GM19328 (cell line): ENCODE measurements at regions not wholly inside any gene's neighbourhood (a gene's known extent, or its start where the extent isn't known, plus 50 kb on each side); places are given as distances from the start of the nearest gene placed in this dataset.

Experiments used
- ATAC-seq: cut with Tn5 transposase; IDR thresholded peaks from one replicate; pipeline ENCODE4 v1.9.1; 2021; ENCODE audit warnings: mild to moderate bottlenecking, moderate library complexity; ENCODE audit not compliant: unreplicated experiment

DNA sequence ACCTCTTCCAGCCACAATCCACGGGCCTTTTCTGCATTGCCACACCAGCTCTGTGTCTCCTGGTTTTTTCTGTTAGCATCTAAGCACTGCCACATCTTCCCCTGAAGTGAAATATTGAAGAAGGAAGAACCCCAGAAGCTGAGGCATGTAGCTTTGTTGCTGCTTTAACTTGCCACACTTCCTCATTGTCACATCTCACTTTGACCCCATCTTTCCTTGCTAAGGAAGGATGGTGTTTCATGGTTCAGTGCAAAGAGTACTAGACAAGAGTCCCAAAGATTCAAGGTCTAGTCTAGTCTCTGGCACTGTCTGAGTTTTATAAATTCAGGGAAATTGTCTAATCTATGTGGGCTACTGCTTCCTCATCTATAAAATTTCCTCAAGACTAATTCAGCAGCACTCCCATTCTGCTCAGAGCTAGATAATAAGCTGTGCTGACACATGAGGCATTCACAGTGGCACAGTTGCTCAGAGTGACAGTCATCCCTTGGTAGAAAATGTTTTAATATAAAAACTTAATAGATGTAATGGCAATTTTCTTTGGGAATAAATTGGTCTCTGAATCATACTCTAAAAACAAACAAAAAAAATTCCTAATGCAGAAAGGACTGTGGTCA, 483.0 kb upstream of the ID2 start:
- no peak for ATAC-seq

DNA sequence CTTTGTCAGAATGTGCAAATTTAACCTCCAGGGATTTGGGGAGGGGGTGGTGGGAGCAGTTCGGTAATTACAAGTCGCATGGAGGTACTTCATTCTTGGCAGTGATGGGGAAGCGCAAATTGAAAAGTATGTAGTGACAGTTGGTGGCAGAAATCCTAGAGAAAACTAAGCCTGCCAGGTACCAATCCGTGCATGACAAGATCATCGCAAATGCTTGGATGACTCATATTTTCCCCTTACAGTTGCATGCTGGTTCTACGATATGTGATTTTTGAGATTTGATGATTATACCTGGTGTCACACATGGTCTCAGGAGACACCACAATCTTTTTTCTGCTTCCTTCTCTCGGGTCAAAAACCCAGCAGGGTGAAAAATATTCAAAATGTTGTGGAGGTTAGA, 479.7 kb upstream of the ID2 start:
- peak; percentile 83 for ATAC-seq

DNA sequence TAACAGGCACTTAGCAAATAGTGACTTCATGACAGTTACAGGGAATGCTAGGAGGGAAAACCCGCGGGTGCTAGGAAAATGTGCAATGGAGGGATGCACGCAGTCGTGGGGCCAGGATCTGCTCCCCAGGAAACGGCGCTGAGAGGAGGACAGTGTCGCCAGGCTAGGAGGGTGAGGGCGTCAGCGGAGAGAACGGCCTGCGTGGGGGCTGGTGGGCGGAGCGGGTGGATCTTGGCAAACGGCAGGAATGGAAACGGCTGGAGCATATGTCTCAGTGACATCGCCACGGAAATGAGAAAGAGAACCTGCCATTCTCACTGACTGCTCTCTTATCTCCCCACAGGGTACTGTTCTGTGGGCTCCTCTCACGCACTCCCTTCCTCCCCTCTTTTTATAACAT, 478.5 kb upstream of the ID2 start:
- ATAC-seq, result no peak

DNA sequence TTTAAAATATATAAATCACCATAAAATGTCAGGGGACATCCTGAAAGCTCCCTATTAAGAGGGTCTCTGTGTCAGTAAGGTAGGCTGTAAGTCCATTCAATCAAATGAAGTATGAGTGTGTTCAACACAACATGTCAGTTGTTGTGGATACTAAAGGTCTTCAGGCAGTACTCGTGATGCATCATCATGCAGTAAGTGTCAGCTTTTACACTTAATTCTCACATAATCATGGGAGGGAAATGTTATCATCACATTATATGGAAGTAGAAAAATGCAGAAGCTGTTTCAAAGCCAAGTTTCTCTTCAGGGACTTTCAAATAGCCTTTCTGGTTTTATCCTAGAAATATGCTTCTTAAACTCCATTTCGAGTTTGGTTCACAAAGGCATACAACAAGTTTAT, 477.1 kb upstream of the ID2 start:
- ATAC-seq, result no peak

DNA sequence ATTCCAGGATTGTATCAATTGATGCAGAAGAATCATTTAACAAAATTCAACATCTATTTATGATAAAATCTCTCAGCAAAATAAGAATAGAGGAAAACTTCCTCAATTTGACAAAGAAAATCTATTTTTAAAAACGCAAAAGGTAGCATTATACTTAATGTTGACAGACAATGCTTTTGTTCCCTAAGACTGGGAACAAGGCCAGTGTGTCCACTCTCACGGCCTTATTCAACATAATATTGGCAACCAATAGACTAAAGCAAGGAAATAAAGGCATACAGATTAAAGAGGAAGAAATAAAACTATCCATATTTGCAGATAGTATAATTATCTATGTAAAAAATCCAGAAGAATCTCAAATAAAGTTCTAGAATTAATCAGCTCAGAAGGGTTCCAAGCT, 472.4 kb upstream of the ID2 start:
- ATAC-seq, result no peak

DNA sequence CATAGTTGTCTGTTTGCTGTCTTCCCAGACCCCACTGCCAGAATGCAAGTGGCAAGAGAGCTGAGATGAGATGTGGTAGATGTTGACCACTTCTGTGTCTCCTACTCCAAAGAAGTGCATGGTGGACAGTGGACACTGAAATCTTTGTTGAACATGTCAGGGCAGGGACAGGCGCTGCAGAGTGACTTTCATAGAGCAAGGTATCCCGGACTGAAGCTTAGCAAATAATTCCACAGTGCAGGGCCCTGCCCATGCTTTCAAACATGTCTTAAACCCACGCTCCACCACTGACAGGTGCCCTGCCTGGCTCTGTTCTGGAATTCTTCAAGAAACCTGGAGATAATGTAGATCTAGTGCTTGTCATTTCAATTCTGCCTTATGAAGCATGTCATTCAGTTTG, 470.5 kb upstream of the ID2 start:
- ATAC-seq, result no peak

DNA sequence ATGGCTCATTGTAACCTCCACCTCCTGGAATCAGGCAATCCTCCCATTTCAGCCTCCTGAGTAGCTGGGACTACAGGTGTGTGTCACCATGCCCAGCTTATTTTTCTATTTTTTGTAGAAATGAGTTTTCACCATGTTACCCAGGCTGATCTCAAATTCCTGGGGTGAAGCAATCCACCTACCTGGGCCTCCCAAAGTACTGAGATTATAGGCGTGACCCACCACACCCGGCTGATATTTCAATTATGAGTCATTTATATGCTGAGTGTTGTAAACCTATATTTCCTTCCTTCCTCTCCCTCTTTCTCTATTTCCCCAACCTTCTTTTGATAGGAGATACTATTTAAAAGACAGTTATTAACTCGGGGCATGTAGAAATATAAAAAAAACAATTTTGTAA, 469.6 kb upstream of the ID2 start:
- no peak for ATAC-seq

DNA sequence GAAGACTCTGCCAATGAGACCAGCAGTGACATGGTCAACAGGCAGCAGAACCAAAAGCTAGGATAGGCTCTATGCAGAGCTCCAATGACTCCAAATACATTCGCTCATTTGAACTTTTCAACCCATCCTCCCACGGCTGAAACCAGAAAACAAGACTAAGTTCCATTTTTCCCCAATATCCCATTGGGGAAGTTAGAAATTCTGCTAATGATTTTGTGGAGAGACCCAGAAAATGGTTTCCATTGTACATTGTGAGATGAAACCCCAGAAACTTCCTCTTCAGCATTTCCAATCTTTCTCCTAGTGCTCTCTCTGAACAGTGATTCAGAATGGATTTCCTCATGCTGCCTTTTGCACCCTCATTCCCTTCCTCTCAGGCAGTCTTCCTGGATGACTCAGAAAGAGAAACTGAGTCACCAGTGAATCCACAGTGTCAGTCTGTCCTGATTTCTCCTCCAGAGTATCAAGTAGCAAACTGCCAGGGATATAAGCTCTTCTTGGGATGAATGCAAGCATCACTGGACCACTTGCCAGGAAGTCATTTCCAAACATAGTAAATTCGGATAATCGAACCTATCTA, 467.7 kb upstream of the ID2 start:
- ATAC-seq, result no peak

DNA sequence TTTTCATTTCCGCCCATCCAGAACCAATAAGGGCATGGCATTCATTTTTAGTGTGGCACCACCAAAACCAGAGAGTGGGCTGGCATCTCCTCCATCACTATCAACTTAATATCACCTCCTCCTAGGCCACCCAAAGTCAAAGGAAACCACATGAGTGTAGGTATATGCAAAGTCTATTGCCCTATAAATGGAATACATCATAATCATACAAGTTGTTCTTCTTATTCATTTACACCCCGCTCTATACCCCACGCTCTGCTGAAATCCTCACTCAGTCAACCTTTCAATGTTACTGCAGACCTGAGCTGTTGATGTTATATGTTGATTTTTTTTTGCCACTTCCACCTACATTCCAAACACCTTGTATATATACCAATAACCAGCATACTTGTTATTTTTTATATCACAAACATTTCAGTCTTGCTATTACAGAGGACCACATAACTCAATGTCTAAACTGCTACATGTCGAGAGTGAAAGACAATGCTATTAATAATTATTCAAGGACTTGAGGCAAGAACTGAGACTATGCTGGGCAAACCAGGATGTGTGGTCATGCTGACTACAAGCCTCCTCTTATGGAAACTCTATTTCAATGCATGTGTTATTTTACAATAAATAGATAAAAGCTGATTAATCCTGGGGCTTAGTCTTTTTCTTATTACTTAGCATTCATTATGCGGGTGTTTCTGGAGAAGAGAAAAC, 466.5 kb upstream of the ID2 start:
- ATAC-seq, result peak; percentile 50

DNA sequence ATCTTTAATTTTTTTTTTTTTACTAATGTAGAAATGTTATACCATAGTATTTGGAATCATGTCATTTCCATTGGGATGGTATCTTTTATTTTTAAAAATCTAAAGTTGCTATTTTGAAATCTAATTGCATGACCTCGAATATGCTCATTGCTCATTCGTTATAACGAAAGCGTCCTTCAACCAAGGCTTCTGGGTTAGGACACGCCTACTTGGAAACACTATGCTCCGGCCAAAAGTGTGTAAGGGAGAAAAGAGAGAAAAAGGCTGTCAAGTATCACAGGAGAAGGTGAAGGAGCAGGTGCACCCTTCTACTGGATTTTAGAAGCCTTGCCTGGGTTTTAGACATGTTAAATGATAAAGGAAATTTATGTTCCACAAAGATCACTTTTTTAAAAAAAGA, 465.9 kb upstream of the ID2 start:
- no peak for ATAC-seq

DNA sequence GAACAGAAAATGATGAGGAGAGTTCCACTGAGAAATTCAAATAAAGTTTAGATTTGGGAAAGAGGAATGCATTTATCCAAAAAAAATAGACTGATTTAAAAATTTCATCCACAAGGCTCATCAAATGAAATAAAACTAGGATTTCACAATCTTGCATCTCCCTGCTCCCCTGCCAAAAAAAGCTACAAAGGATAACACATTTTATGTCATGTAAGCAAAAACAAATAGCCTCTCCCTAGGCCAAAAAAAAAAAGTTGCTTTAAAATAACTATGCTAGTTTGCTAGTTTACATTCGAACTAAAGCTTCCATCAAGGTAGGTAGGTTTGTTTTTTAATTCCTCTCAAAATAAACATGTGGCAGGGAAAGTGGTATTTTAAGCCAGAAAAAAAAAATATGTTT, 465.5 kb upstream of the ID2 start:
- no peak for ATAC-seq

DNA sequence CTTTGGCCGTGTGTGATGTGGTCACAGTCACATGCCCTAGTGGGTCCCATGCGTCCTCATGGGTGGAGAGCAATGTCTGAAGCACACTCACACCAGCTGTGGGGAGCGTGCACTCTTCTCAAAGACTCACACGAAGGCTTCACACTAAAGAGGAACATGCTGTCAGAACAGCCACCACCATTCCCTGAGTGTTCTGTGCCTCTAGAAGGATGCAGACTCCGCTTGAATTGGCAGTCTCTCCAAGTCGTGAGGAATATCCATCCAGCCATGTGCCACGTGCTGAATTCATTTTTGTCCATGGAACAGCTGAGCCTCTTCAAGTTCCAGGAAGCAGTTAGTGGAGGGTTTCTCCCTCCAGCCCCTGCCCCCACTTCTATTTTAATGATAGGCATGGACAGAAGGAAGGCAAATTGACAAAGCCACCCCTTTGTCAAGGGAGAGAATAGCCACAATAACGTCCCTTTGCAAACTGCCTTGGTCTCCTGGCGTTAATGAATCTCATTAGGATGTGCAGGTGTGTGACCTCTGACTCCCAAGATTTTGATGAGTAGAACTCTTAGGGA, 464.3 kb upstream of the ID2 start:
- ATAC-seq, result no peak

DNA sequence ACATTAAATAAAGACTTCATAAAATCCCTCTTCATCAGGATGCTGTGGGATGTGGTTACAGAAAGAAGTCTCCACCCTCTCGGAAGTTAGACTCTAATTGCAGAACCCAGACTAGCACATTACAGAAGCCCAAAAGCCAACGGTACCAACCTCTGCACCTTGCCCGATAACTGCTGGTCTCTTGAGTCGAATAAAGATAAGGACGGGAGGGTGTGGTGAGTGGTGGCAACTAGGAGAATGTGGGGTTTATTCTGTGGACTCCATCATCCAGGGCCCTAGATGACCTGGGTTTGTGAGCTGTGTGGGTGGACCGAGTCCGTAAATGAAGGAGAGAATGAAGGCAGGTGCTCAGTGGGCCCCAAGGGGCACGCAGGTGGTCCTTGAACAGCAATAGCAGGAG, 462.8 kb upstream of the ID2 start:
- no peak for ATAC-seq

DNA sequence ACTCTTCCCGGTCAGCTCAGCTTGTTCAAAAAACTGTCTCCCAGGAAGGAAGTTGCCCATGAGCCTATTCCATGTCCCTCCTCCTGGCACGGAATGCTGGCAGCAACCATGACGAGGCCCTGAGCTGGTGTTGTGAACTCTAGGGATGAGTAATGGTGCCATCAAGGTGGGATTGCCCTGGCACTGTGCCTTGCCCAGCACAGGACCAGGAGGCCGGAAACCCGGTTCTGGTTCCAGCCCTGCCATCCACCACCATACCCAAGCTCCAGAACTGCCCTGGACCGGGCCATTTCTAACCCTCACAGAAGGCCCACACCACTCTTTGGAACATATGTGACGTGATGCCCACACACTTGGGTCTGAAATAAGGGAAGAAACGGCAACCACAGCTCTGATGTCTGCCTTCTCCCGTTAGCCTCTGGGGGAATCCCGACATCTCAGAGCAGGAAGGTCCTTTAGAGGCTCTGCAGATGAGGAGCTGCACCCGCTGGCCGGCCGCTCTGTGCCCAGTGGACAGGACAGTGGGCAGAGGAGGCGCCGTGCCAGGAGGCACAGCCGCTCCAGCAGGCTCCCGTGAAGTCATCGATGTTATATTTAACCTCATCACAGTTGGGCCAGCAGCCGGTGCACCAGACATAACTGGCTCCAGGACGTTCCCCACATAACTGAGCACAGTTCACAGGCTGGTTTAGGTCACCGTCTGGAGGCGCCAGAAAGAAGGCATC, 462.1 kb upstream of the ID2 start:
- no peak for ATAC-seq

DNA sequence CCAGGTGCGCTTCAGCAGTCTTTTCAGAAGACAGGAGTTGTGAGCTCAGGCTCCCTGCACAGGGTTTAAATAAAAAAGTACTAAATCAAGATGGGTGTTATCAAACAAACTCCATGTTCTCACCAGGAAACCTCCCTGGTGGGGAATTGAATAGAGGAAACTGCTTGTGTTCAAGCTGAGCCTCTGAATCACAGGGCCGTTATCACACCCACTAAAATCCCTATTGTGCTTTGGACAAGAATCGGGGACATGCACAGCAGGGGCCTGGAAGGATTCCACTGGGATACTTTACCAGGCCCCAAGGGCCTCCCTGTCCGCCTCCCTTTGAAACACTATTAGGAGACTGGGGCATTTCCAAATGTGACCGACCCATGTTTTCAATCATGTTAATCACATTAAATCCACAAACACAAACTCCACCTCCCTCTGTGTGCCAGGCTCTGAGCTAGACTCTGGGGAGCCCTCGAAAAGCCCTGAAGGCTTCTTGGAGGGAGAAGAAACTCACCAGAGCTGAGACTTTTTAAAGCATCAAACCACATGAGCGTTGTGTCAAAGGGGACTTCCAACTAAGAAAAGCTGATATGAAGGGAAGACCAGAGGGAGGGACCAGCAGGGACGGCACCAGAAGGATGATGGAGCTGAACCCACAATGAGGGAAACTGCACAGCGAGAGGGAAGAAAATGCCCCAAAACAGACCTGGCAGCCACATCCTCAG, 458.7 kb upstream of the ID2 start:
- ATAC-seq, result no peak

DNA sequence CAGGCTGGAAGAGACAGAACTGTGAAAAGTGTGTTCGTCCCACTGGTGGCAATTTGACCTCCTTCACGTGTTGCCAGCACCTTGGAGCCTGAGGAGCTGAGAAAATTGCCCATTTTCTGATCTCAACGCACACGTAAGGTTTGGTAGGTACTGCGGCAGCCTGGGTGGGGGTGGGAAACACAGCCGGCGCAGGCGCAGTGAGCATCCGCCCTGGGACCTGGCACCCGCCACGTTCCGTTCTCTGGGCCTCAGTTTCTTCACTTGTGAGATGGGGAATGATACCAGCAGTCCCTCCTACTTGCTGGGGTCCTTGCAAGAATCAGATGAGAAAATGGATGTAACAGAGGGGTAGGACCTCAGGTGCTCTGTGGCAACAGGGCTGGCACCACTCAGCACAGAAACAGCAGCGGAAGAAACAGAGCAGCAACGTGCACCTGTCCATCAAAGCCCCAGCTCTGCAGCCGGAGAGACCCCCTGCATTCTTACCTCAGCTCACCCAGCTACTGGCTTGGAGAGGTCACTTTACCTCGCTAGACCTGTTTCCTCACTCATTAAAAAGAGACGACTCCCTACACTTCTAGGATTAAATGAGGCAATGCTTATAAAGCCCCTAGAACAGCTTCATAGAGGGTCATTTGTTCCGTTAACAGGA, 458.0 kb upstream of the ID2 start:
- no peak for ATAC-seq

DNA sequence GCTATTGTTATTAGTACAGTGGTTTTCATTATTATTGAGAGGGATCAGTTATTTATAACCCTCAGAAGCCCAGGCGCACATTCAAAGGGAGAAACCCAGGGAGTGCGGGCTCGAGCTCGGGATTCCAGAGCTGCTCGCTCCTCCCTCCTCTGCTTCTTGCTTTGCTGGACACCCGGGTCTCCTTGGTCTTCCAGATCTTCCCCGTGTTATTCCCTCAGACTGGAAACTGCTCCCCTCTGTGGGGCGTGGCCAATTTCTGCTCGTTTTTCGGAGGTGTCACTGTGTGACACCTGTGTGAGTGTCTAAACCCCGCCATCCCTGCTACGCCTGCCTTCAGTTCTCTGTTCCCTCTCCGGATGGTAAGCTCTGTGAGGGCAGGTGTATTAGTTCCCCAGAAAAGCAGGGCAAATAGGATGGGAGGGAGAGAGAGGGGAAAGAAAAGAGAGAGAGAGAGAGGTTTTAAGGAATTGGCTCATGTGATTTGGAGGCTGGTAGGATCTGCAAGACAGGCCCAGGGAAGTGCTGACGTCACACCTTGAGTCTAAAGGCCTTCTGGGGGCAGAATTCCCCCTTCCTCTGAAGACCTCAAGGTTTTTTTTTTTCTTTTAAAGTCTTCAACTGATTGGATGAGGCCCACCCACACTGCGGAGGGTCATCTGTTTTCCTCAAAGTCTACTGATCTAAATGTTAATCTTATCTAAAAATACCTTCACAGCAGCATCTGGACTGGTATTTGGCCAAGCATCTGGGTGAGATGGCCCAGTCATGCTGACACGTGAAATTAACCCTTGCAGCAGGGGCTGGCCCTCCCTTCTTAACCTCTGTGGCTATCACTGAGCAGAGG, 457.3 kb upstream of the ID2 start:
- no peak for ATAC-seq

DNA sequence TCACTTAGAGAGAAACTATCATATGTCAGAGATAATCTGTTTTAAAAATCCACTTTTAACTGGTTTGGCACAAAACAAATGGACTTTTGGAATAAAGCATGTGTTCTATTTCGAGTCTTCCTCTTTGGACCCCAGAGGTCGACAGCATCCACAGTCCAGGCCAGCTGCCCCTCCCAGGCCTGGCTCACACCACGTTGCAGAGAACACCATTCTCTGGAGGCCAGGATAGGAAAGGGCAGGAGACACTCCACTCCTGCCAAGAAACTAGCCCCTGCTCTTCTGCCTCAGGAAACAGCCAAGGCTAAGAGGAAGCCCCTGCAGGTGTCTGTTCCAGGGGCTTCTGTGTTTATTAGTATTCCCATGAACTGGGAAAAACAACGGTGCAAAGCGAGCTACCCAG, 456.6 kb upstream of the ID2 start:
- no peak for ATAC-seq

DNA sequence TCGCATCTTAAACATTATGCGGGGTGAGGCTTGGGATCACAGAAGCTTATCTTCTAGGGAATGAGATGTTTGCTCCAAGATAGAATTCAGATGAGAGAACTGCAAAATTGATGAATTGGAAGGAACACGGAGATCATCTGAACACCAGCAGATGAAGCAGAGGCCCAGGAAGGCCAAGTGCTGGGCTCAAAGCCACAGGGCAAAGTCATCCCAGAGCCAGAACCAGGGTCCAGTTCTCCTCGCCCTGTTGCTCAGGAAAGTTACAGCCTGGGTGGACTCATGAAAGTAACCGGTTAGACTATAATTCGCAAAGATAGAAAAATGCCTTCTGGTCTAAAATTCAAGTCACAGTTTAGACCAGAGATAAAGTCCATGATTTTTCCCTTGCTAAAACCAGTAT, 456.1 kb upstream of the ID2 start:
- no peak for ATAC-seq

DNA sequence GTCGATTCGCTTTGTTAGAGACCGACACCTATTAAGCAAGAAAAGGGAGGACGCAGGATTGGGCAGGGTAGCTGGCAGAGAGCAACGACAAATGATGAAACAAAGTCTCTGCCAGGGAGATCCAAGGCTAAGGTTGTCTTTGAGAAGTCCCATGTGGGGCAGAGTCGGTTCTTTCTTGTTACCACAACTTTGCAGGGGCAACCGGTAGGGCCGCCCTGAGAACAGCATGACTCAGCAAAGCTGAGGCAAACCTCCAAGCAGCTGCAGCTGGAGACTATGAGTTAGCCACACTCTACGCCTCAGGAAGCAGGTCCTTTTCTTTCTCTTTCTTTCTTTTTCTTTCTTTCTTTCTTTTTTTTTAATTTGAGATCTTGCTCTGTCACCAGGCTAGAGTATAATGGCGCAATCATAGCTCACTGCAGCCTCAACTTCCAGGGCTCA, 452.3 kb upstream of the ID2 start:
- ATAC-seq, result peak; percentile 88
